ENCODE measurements at regions not wholly inside any gene's neighbourhood (a gene's known extent, or its start where the extent isn't known, plus 50 kb on each side); places are given as distances from the start of the nearest gene placed in this dataset.

DNA sequence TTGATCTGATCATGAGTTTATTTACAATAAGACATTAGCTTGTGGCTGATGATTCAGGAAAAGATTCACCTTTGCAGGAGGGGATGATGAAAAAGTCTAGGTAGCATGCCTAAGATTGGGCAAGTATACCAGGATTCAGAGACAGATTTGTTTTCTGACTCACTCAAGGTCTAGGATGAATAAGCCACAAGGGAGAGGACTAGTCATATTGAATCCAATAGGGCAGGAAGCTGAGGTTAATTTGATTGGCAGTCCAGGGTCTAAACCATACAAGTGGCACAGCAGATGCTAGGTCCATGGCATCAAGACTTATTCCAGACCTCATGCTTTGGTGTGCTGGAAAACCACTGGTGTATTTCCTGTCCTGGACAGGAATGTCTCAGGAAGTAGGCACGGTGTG, 1133.4 kb downstream of the XPNPEP1 start:
- TF ChIP-seq, protein P1, sequence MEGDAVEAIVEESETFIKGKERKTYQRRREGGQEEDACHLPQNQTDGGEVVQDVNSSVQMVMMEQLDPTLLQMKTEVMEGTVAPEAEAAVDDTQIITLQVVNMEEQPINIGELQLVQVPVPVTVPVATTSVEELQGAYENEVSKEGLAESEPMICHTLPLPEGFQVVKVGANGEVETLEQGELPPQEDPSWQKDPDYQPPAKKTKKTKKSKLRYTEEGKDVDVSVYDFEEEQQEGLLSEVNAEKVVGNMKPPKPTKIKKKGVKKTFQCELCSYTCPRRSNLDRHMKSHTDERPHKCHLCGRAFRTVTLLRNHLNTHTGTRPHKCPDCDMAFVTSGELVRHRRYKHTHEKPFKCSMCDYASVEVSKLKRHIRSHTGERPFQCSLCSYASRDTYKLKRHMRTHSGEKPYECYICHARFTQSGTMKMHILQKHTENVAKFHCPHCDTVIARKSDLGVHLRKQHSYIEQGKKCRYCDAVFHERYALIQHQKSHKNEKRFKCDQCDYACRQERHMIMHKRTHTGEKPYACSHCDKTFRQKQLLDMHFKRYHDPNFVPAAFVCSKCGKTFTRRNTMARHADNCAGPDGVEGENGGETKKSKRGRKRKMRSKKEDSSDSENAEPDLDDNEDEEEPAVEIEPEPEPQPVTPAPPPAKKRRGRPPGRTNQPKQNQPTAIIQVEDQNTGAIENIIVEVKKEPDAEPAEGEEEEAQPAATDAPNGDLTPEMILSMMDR (conservative IDR thresholded peaks at IDR 0.05; ENCODE audit: low read depth, low read length) = no peak
- TF ChIP-seq RCOR1 (IDR thresholded peaks at IDR 0.05; ENCODE audit: insufficient replicate concordance, low read length) (no peak), FOS (IDR thresholded peaks at IDR 0.05; ENCODE audit: low read depth, low read length) (peak; percentile 65), SMC3 (IDR thresholded peaks at IDR 0.05; ENCODE audit: low read depth, low read length) (no peak)

Data from IMR-90 (cell line).